ENCODE measurements at regions not wholly inside any gene's neighbourhood (a gene's known extent, or its start where the extent isn't known, plus 50 kb on each side); places are given as distances from the start of the nearest gene placed in this dataset.

- no peak overlapping the region for H3K27ac ChIP-seq (ENCODE audit: low read depth, low read length)
- DNase-seq (ENCODE audit: low read depth, low spot score) = no peak
- ChIA-PET CTCF (no interaction called here), POLR2A (interaction anchor here (0.6 kb wide), 1 partner anchor 160 kb away, joined by 5 read pairs; no protein-coding TSS in a partner anchor)
- H3K27me3 ChIP-seq (ENCODE audit: control insufficient read depth, insufficient read depth, low read length) = no peaks in the 10 kb centered on the region
- H3K9me3 ChIP-seq (ENCODE audit: control insufficient read depth, insufficient read depth, low read length) = no peaks in the 10 kb centered on the region
- no peak overlapping the region for H3K4me3 ChIP-seq (ENCODE audit: low read depth, low read length)
- TF ChIP-seq CTCF (IDR thresholded peaks at IDR 0.05; ENCODE audit: low read depth, low read length) = no peak
Observed at GRCh38 chr4:18185491-18185890, 163.9 kb upstream of the LCORL start.

GRCh38 chr4:18180892-18181291 is 159.3 kb upstream of the LCORL start:
- POLR2A ChIA-PET = no interaction called here
- TF ChIP-seq CTCF (IDR thresholded peaks at IDR 0.05; ENCODE audit: low read depth, low read length) = no peak
- Histone ChIP-seq H3K27me3 (ENCODE audit: control insufficient read depth, insufficient read depth, low read length) (no peaks in the 10 kb centered on the region), H3K9me3 (ENCODE audit: control insufficient read depth, insufficient read depth, low read length) (no peaks in the 10 kb centered on the region), H3K27ac (ENCODE audit: low read depth, low read length) (no peak overlapping the region), H3K4me3 (ENCODE audit: low read depth, low read length) (no peak overlapping the region)
- DNase-seq (ENCODE audit: low read depth, low spot score) = no peak
- CTCF ChIA-PET = no interaction called here

- ChIA-PET CTCF (no interaction called here), POLR2A (no interaction called here)
- no peak for DNase-seq (ENCODE audit: low read depth, low spot score)
- Histone ChIP-seq H3K27ac (ENCODE audit: low read depth, low read length) (no peak overlapping the region), H3K4me3 (ENCODE audit: low read depth, low read length) (no peak overlapping the region), H3K9me3 (ENCODE audit: control insufficient read depth, insufficient read depth, low read length) (no peaks in the 10 kb centered on the region), H3K27me3 (ENCODE audit: control insufficient read depth, insufficient read depth, low read length) (no peaks in the 10 kb centered on the region)
- no peak for TF ChIP-seq CTCF (IDR thresholded peaks at IDR 0.05; ENCODE audit: low read depth, low read length)
Observed at GRCh38 chr4:18180122-18180521, 158.6 kb upstream of the LCORL start.

- ChIA-PET POLR2A (no interaction called here), CTCF (no interaction called here)
Observed at GRCh38 chr4:18171896-18172295, 150.3 kb upstream of the LCORL start.

GRCh38 chr4:18167831-18168230 is 146.3 kb upstream of the LCORL start:
- TF ChIP-seq CTCF (IDR thresholded peaks at IDR 0.05; ENCODE audit: low read depth, low read length) = no peak
- H3K27me3 ChIP-seq (ENCODE audit: control insufficient read depth, insufficient read depth, low read length) = no peaks in the 10 kb centered on the region
- DNase-seq (ENCODE audit: low read depth, low spot score) = no peak
- no peaks in the 10 kb centered on the region; the same call in 1 of the 2 replicates for H3K9me3 ChIP-seq (ENCODE audit: control insufficient read depth, insufficient read depth, low read length)
- POLR2A ChIA-PET = no interaction called here
- CTCF ChIA-PET = no interaction called here
- no peak overlapping the region for H3K27ac ChIP-seq (ENCODE audit: low read depth, low read length)
- no peak overlapping the region for H3K4me3 ChIP-seq (ENCODE audit: low read depth, low read length)

More at GRCh38 chr4:18171896-18172295, 150.3 kb upstream of the LCORL start:
- DNase-seq (ENCODE audit: low read depth, low spot score) = no peak
- Histone ChIP-seq H3K27me3 (ENCODE audit: control insufficient read depth, insufficient read depth, low read length) (no peaks in the 10 kb centered on the region), H3K27ac (ENCODE audit: low read depth, low read length) (no peak overlapping the region), H3K9me3 (ENCODE audit: control insufficient read depth, insufficient read depth, low read length) (no peaks in the 10 kb centered on the region; the same call in 1 of the 2 replicates), H3K4me3 (ENCODE audit: low read depth, low read length) (no peak overlapping the region)
- no peak for TF ChIP-seq CTCF (IDR thresholded peaks at IDR 0.05; ENCODE audit: low read depth, low read length)
